Ectodermal cell (in vitro differentiated cells): ENCODE measurements at regions not wholly inside any gene's neighbourhood (a gene's known extent, or its start where the extent isn't known, plus 50 kb on each side); places are given as distances from the start of the nearest gene placed in this dataset.

Source experiments
- H3K27ac ChIP-seq: 2 replicates; pipeline ENCODE4 v1.7.0; 2013; ENCODE audit warnings: mild to moderate bottlenecking, low read depth, low read length; ENCODE audit not compliant: insufficient read depth, poor library complexity, severe bottlenecking
- H3K27me3 ChIP-seq: 2 replicates; pipeline ENCODE4 v1.7.0; 2013; ENCODE audit warnings: mild to moderate bottlenecking, low read length; ENCODE audit not compliant: insufficient read depth, control insufficient read depth, poor library complexity, severe bottlenecking
- H3K36me3 ChIP-seq: one replicate; pipeline ENCODE4 v1.7.0; 2013; ENCODE audit warnings: low read length; ENCODE audit not compliant: control insufficient read depth, insufficient read depth
- H3K4me1 ChIP-seq: one replicate; pipeline ENCODE4 v1.7.0; 2013; ENCODE audit warnings: low read length; ENCODE audit not compliant: control insufficient read depth, insufficient read depth
- H3K4me3 ChIP-seq: 2 replicates; pipeline ENCODE4 v1.7.0; 2013; ENCODE audit warnings: low read depth, low read length, control low read depth; ENCODE audit not compliant: insufficient read depth
- H3K9me3 ChIP-seq: 2 replicates; pipeline ENCODE4 v1.7.0; 2013; ENCODE audit warnings: mild to moderate bottlenecking, low read length, moderate library complexity; ENCODE audit not compliant: control insufficient read depth
- WGBS, 2 experiments: methylation state at CpG; one replicate each; pipeline ENCODE4 v1.1.7; 2013; ENCODE audit warnings: missing lambda C conversion rate in 2 of 2; 5-methylcytosine and 5-hydroxymethylcytosine counted together

DNA sequence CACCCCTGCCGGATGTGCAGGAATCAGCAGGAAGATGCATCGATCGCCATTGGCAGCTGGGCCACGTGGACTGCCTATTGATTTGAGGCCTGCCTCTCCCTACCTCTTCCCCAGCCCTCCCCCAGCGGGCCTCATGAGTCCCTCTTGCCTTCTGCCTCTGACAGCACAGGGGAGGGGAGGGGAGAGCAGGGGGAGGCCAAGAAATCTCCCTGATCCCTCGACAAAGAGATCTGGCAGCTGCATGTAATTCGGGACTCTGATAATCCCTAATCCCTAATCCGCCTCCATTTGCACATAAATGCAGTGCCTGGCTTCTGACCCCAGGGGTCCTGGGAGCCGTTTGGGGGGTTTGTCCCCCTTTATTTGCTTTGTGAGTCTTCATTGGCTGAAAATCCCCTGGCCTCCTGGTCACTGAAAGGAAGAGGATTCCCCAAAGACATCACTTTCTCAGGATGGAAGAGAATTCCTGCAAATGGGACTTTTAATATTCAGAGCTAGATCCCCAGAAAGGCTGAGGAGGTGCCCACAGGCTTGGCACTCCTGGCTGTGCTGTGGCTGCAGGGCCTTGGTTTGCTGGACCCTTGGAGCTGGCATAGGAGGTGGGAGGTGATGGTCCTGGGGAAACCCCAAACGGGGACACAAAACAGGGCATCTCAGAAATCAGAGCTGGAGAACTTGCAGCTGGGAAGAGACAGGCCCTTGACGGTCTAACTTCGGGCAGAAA, 239.4 kb upstream of the POU3F1 start:
- H3K27me3 ChIP-seq: no peaks in the 10 kb centered on the region
- no peaks in the 10 kb centered on the region for H3K9me3 ChIP-seq
- WGBS, 2 experiments: 28 to 39% methylated on average over 12 of the region's 12 CpGs
- no peak overlapping the region for H3K4me3 ChIP-seq
- peak overlapping the region; percentile 56 for H3K27ac ChIP-seq
- peaks cover 43% of the 10 kb centered on the region for H3K4me1 ChIP-seq
- no peaks in the 10 kb centered on the region for H3K36me3 ChIP-seq

GRCh38 chr1:38284953-38285352, 238.4 kb upstream of the POU3F1 start:
- 79 to 82% methylated on average over 5 of the region's 5 CpGs for WGBS, 2 experiments
- no peaks in the 10 kb centered on the region for H3K27me3 ChIP-seq
- peaks cover 43% of the 10 kb centered on the region for H3K4me1 ChIP-seq
- H3K36me3 ChIP-seq: no peaks in the 10 kb centered on the region
- H3K4me3 ChIP-seq: no peak overlapping the region
- no peak overlapping the region for H3K27ac ChIP-seq
- H3K9me3 ChIP-seq: no peaks in the 10 kb centered on the region

DNA sequence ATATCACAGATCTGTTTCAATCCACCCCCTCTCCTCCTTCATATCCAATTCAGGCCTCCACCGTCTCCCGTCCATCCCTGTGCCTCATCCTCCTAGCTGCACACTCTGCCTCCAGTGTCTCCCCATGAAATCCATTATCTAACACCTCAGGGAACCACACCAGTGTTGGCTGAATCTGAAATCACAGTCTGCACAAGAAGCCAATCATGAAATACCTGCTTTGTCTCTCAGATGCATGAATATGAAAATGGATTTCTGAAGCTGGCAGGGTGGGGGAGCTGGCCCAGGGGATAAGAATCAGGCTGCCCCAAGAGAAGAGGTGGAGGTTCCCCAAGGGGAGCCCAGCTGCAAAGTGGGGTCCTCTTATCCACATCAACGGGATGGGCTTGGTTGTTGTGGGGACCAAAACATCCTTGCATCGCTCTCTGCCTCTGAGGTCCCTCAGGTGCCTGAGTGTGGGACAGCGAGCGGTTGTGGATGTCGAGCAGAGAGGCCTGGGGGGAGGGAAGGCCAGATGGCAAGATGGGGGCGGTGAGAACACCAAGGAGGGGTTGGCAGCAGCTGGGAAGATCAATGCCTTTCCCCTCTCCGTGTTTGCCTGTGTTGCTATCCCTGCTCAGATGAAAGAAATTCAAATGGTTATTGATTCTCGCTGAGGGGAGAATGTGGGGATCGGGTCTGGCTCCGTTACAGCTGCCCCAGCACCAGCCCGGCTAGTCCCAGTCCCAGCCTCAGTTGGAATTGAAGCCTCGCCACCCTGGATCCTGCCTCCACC, 237.3 kb upstream of the POU3F1 start:
- peaks cover 43% of the 10 kb centered on the region for H3K4me1 ChIP-seq
- H3K9me3 ChIP-seq: peaks cover 2% of the 10 kb centered on the region
- no peak overlapping the region for H3K27ac ChIP-seq
- no peak overlapping the region for H3K4me3 ChIP-seq
- H3K36me3 ChIP-seq: no peaks in the 10 kb centered on the region
- H3K27me3 ChIP-seq: no peaks in the 10 kb centered on the region
- WGBS, 2 experiments: 69 to 71% methylated on average over 14 of the region's 14 CpGs

DNA sequence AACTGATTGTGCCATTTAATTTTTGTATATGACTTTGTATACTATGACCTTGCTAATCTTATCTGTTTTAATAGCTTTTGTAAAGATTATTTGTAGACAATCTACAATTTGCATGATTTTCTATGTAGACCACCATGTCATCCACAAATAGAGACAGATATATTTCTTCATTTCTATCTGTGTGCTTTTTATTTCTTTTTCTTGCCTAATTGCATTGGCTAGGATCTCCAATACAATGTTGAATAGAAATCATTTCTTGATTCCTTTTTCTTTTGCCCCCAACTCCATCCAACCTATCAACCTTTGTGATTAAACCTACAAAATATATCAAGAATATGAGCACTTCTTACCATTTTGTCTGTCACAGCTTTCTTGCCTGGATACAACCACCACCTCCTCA, 232.6 kb upstream of the POU3F1 start:
- Histone ChIP-seq H3K27ac (no peak overlapping the region), H3K4me1 (peaks cover 16% of the 10 kb centered on the region), H3K9me3 (peaks cover 2% of the 10 kb centered on the region)

DNA sequence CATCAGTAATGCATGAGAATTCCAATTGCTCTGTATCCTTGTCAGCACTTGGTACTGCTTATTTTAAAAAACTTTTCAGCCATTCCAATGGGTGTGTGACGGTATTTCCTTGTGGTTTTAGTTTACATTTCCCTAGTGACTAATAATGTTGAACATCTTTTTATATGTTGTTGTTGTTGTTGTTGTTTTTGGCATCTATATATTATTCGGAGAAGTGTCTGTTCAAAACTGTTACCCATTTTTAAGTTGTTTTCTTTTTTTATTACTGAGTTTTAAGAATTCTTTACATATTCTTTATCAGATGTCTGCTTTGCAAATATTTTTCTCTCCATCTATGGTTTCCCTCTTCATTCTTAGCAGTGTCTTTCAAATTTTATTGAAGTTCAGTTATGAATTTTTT, 231.1 kb upstream of the POU3F1 start:
- no peaks in the 10 kb centered on the region for H3K36me3 ChIP-seq
- WGBS, 2 experiments: 100% methylated on average over 1 of the region's 2 CpGs
- no peaks in the 10 kb centered on the region for H3K27me3 ChIP-seq
- no peak overlapping the region for H3K27ac ChIP-seq
- no peak overlapping the region for H3K4me3 ChIP-seq
- peaks cover 2% of the 10 kb centered on the region for H3K9me3 ChIP-seq
- peaks cover 17% of the 10 kb centered on the region for H3K4me1 ChIP-seq

More for the DNA sequence above, 232.6 kb upstream of the POU3F1 start:
- Histone ChIP-seq H3K36me3 (no peaks in the 10 kb centered on the region), H3K27me3 (no peaks in the 10 kb centered on the region), H3K4me3 (no peak overlapping the region)

DNA sequence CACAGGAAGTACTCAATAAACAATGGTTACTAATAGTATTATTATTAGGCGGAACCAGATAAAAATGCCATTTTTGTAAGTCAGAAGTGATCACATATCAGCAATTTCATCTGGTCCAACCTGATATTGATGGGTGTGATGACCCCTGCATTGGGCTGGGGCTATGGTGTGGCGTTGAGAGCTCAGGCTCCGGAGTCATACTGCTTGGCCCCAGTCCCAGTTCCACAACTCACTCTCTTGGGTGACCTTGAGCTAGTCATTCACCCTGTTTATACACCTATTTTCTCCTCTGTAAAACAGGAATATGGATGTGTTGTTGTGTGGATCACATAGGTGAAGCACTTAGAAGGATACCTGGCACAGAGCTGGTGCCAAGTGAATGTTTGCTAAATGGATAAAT, 229.4 kb upstream of the POU3F1 start:
- no peak overlapping the region for H3K27ac ChIP-seq
- no peak overlapping the region for H3K4me3 ChIP-seq
- H3K4me1 ChIP-seq: peaks cover 27% of the 10 kb centered on the region
- 99 to 100% methylated on average over 3 of the region's 3 CpGs for WGBS, 2 experiments
- H3K9me3 ChIP-seq: peaks cover 2% of the 10 kb centered on the region
- no peaks in the 10 kb centered on the region for H3K36me3 ChIP-seq
- no peaks in the 10 kb centered on the region for H3K27me3 ChIP-seq

DNA sequence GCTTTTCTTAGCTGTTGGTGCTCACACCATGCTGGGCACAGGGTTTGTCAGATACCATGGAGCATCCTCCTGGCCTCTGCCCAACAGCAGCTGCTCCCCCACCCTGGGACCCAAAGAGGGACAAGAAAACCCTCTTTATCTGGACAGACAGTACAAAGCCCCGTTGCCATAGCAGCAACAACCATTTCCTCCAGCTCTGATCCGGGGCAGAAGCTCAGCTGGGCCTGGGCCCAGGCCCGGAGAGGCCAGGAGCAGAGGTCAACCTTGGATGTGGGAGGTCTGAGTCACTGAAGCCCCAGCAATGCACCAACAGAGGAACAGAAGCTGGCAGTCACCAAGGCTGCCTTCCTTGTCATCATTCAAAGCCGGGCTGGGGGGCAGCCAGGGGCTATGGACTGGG, 228.4 kb upstream of the POU3F1 start:
- H3K9me3 ChIP-seq: peaks cover 2% of the 10 kb centered on the region
- peaks cover 33% of the 10 kb centered on the region for H3K4me1 ChIP-seq
- H3K27me3 ChIP-seq: no peaks in the 10 kb centered on the region
- WGBS, 2 experiments: 59 to 67% methylated on average over 4 of the region's 4 CpGs
- no peak overlapping the region for H3K27ac ChIP-seq
- H3K36me3 ChIP-seq: no peaks in the 10 kb centered on the region
- H3K4me3 ChIP-seq: no peak overlapping the region

DNA sequence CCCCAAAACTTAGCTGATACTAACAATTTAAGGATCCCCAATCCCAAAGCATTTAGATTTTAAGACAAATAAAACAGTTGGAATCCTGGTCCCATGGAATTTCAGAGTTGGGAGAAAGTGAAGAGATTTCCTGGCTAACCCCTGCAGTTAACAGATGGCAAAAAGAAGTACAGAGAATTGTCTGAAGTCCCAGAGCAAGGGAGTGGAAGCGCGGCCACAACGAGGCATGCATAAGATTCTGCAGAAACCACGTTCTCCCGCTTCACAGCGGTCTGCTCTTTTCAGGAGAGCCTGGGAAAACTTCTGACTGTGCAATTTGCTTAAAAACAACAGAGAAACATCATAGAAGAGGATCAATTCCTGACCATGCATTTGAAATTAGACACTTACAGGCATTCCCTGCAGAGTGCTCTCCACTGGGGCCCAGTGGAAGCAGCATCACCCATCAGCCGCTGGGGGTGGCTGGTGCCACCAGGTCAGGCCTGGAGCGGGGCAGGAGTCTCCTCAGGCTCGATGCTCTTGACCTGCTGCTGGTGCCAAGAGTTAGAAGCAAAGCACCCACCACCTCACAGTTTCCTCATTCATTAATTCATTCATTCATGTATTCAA, 226.7 kb upstream of the POU3F1 start:
- H3K27me3 ChIP-seq: no peaks in the 10 kb centered on the region
- 69 to 76% methylated on average over 9 of the region's 9 CpGs for WGBS, 2 experiments
- H3K27ac ChIP-seq: no peak overlapping the region

DNA sequence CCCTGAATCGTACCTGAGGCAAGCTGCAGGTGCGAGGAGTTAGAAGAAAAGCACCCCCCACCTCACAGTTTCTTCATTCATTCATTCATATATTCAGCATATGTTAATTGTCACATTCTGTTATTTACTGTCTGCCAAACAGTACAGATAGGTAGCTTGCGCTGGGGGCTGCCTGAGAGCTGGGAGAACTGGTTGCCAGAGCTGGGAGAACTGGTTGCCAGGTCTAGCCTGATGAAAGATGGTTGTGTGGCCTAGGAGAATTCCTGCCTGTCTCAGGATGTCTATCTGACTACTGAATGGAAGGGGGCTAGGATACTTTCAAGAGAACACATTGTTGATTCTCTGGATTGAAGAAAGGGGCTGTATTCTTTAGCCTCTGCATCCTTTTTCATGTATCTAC, 225.9 kb upstream of the POU3F1 start:
- Histone ChIP-seq H3K9me3 (no peaks in the 10 kb centered on the region), H3K4me1 (peaks cover 34% of the 10 kb centered on the region), H3K27ac (no peak overlapping the region), H3K27me3 (no peaks in the 10 kb centered on the region), H3K36me3 (no peaks in the 10 kb centered on the region), H3K4me3 (no peak overlapping the region)
- WGBS, 2 experiments: 93 to 96% methylated on average over 3 of the region's 3 CpGs

More for the DNA sequence above, 226.7 kb upstream of the POU3F1 start:
- H3K4me3 ChIP-seq: no peak overlapping the region
- H3K9me3 ChIP-seq: no peaks in the 10 kb centered on the region
- H3K4me1 ChIP-seq: peaks cover 34% of the 10 kb centered on the region
- no peaks in the 10 kb centered on the region for H3K36me3 ChIP-seq
